B cell (primary cell): ENCODE measurements at regions not wholly inside any gene's neighbourhood (a gene's known extent, or its start where the extent isn't known, plus 50 kb on each side); places are given as distances from the start of the nearest gene placed in this dataset.

Experiments used
- ATAC-seq: fragments of 200-7000 bp; cut with Tn5 transposase; one replicate; pipeline ENCODE4 v1.10.0; 2021; ENCODE audit warnings: low read depth, mild to moderate bottlenecking, moderate number of reproducible peaks, moderate library complexity
- CTCF ChIA-PET: fragments of 350-600 bp; sonication (Branson Sonifier 250); formaldehyde crosslinking; loops from one replicate; lab custom pipeline; 2021; ENCODE audit warnings: antibody characterized with exemption, inconsistent platforms; lab: Charles Lee
- POLR2A ChIA-PET: fragments of 350-600 bp; sonication (Branson Sonifier 250); formaldehyde crosslinking; loops from one replicate; lab custom pipeline; 2021; ENCODE audit warnings: antibody characterized with exemption; lab: Charles Lee
- DNase-seq: peaks from one replicate; pipeline ENCODE4 v3.0.0; 2013
- H2AFZ ChIP-seq: 2 replicates; pipeline ENCODE4 v1.6.1; 2012; ENCODE audit warnings: mild to moderate bottlenecking, low read depth, low read length; ENCODE audit not compliant: insufficient read depth, poor library complexity, severe bottlenecking
- H3K27ac ChIP-seq, 2 donors: 1 replicate in 1 of 2; 2 replicates in 1 of 2; pipeline ENCODE4 v1.5.1; 2012 to 2013; ENCODE audit warnings: low read length in 2 of 2, mild to moderate bottlenecking in 2 of 2, moderate library complexity in 1 of 2
- H3K27me3 ChIP-seq, 4 experiments: fragments of 200-600 bp in 1 of 4; sonication (generic) in 1 of 4; replicated peaks in 1 of 4; 1 replicate in 2 of 4; 2 replicates in 2 of 4; pipeline versions ENCODE4 v1.6.1 to v1.7.0; 2013 to 2016; ENCODE audit warnings: low read length in 3 of 4, mild to moderate bottlenecking in 2 of 4, mixed read lengths in 1 of 4, moderate library complexity in 1 of 4; ENCODE audit not compliant: insufficient read depth in 4 of 4, control insufficient read depth in 3 of 4; ENCODE audit errors: control extremely low read depth in 1 of 4
- H3K36me3 ChIP-seq, 2 experiments: replicated peaks in 1 of 2; 1 replicate in 1 of 2; 2 replicates in 1 of 2; pipeline versions ENCODE4 v1.6.1 to v1.7.1; 2013; ENCODE audit warnings: low read length in 1 of 2; ENCODE audit not compliant: insufficient read depth in 2 of 2, control insufficient read depth in 1 of 2; ENCODE audit errors: control extremely low read depth in 1 of 2, extremely low read depth in 1 of 2
- H3K4me1 ChIP-seq, 2 donors: fragments of 200-600 bp in 1 of 2; sonication (generic) in 1 of 2; 1 replicate in 1 of 2; 2 replicates in 1 of 2; pipeline versions ENCODE4 v1.5.1 to v1.6.1; 2013 to 2017; ENCODE audit warnings: low read length in 2 of 2; ENCODE audit not compliant: control insufficient read depth in 2 of 2, insufficient read depth in 2 of 2
- H3K4me2 ChIP-seq: replicated peaks from 2 replicates; pipeline ENCODE3; 2012; ENCODE audit warnings: mild to moderate bottlenecking, low read depth, low read length; ENCODE audit not compliant: poor library complexity, severe bottlenecking
- H3K4me3 ChIP-seq, 5 experiments: fragments of 200-600 bp in 1 of 5; sonication (generic) in 1 of 5; 1 replicate in 3 of 5; 2 replicates in 2 of 5; pipeline versions ENCODE4 v1.5.1 to v1.7.0; 2011 to 2016; ENCODE audit warnings: low read length in 4 of 5, mild to moderate bottlenecking in 4 of 5, low read depth in 2 of 5, control low read depth in 1 of 5, moderate library complexity in 1 of 5; ENCODE audit not compliant: insufficient read depth in 1 of 5; ENCODE audit errors: control extremely low read depth in 1 of 5, extremely low read depth in 1 of 5
- H3K79me2 ChIP-seq: fragments of 200-600 bp; sonication (generic); one replicate; pipeline ENCODE4 v1.6.0; 2016; ENCODE audit warnings: low read length; ENCODE audit not compliant: control insufficient read depth, insufficient read depth
- H3K9ac ChIP-seq: fragments of 200-600 bp; sonication (generic); 2 replicates; pipeline ENCODE4 v1.6.1; 2017; ENCODE audit warnings: mild to moderate bottlenecking, low read length, moderate library complexity
- H3K9me3 ChIP-seq, 3 donors: one replicate each; pipeline versions ENCODE4 v1.6.1 to v1.7.1; 2013; ENCODE audit warnings: low read length in 2 of 3; ENCODE audit not compliant: control insufficient read depth in 2 of 3, insufficient read depth in 1 of 3; ENCODE audit errors: control extremely low read depth in 1 of 3
- H4K20me1 ChIP-seq: 2 replicates; pipeline ENCODE4 v1.6.0; 2012; ENCODE audit warnings: mild to moderate bottlenecking, low read length; ENCODE audit not compliant: insufficient read depth, control insufficient read depth, poor library complexity, severe bottlenecking
- H3K27ac Mint-ChIP-seq: one replicate; pipeline ENCODE4 v1.8.0; 2021; ENCODE audit warnings: mixed read lengths
- H3K27me3 Mint-ChIP-seq: one replicate; pipeline ENCODE4 v1.8.0; 2021; ENCODE audit warnings: mixed read lengths
- H3K4me1 Mint-ChIP-seq: one replicate; pipeline ENCODE4 v1.8.0; 2021; ENCODE audit warnings: mixed read lengths
- H3K4me3 Mint-ChIP-seq: one replicate; pipeline ENCODE4 v1.8.0; 2021; ENCODE audit warnings: mixed read lengths
- H3K9me3 Mint-ChIP-seq: one replicate; pipeline ENCODE4 v1.8.0; 2022; ENCODE audit warnings: mixed read lengths; ENCODE audit not compliant: insufficient read depth
- CTCF ChIP-seq: fragments of 200-600 bp; IDR thresholded peaks from one replicate; pipeline ENCODE4 v1.8.0; 2022; ENCODE audit warnings: antibody characterized with exemption, mild to moderate bottlenecking
- EZH2 ChIP-seq: IDR thresholded peaks from 2 replicates; pipeline ENCODE4 v1.6.1; 2012; ENCODE audit warnings: borderline replicate concordance, low read depth, mild to moderate bottlenecking, moderate library complexity, low read length; ENCODE audit not compliant: insufficient read depth, poor library complexity, severe bottlenecking
- whole genome bisulfite sequencing: methylation state at CpG from one replicate; pipeline ENCODE4 v1.1.5; 2013; ENCODE audit warnings: missing lambda C conversion rate; ENCODE audit not compliant: insufficient coverage; 5-methylcytosine and 5-hydroxymethylcytosine counted together
- intact Hi-C: fragments of 100-400 bp; cut with micrococcal nuclease; formaldehyde crosslinking; loops from one replicate; pipeline ENCODE4 v1.10.0; 2022

- no peak for TF ChIP-seq CTCF
- no peaks in the 10 kb centered on the region for H3K9me3 ChIP-seq
- no peak overlapping the region for H3K4me3 ChIP-seq
- H3K9ac ChIP-seq: no peak overlapping the region
- ChIA-PET POLR2A (no interaction called here), CTCF (no interaction called here)
- no peak overlapping the region for H3K27ac Mint-ChIP-seq
- WGBS: 83% methylated on average over 5 of the region's 7 CpGs
- H4K20me1 ChIP-seq: no peaks in the 10 kb centered on the region
- no peaks in the 10 kb centered on the region for H3K4me1 ChIP-seq
- no peak overlapping the region for H3K4me2 ChIP-seq
- no peak overlapping the region for H3K27ac ChIP-seq
- no peaks in the 10 kb centered on the region for H3K4me1 Mint-ChIP-seq
- intact Hi-C loops: no loop called here
- no peaks in the 10 kb centered on the region for H3K27me3 ChIP-seq
- no peak overlapping the region for H3K4me3 Mint-ChIP-seq
- H3K79me2 ChIP-seq: no peaks in the 10 kb centered on the region
- peaks cover 3% of the 10 kb centered on the region for H3K27me3 Mint-ChIP-seq
- H3K9me3 Mint-ChIP-seq: no peaks in the 10 kb centered on the region
- no peak overlapping the region for H2AFZ ChIP-seq
- ATAC-seq: no peak
- H3K36me3 ChIP-seq: no peaks in the 10 kb centered on the region
- no peak for DNase-seq
Observed at GRCh38 chr16:55380485-55380884, 56.5 kb downstream of the IRX6 start.

- H3K9me3 ChIP-seq: no peaks in the 10 kb centered on the region
- H2AFZ ChIP-seq: no peak overlapping the region
- H3K27ac Mint-ChIP-seq: no peak overlapping the region
- no peaks in the 10 kb centered on the region for H3K27me3 ChIP-seq
- ATAC-seq: no peak
- H3K4me3 ChIP-seq: no peak overlapping the region
- no peak for DNase-seq
- ChIA-PET POLR2A (no interaction called here), CTCF (no interaction called here)
- no peaks in the 10 kb centered on the region for H3K9me3 Mint-ChIP-seq
- H3K4me1 ChIP-seq: no peaks in the 10 kb centered on the region
- H3K4me2 ChIP-seq: no peak overlapping the region
- H4K20me1 ChIP-seq: no peaks in the 10 kb centered on the region
- H3K27ac ChIP-seq: no peak overlapping the region
- intact Hi-C loops: no loop called here
- H3K79me2 ChIP-seq: no peaks in the 10 kb centered on the region
- whole genome bisulfite sequencing: 67% methylated on average over 2 of the region's 12 CpGs
- H3K36me3 ChIP-seq: no peaks in the 10 kb centered on the region
- H3K9ac ChIP-seq: no peak overlapping the region
- H3K4me1 Mint-ChIP-seq: no peaks in the 10 kb centered on the region
- H3K27me3 Mint-ChIP-seq: peaks cover 7% of the 10 kb centered on the region
- no peak for TF ChIP-seq CTCF
- TF ChIP-seq EZH2: no peak
- H3K4me3 Mint-ChIP-seq: no peak overlapping the region
Observed at GRCh38 chr16:55384288-55385247, 60.6 kb downstream of the IRX6 start.
